GM23338 (cell line): ENCODE measurements at regions not wholly inside any gene's neighbourhood (a gene's known extent, or its start where the extent isn't known, plus 50 kb on each side); places are given as distances from the start of the nearest gene placed in this dataset.

Experiments used
- ATAC-seq: fragments of 200-7000 bp; cut with Tn5 transposase; 3 replicates; pipeline ENCODE4 v1.9.1; 2020
- DNase-seq: peaks from one replicate; pipeline ENCODE4 v3.0.0-alpha.2; 2015; ENCODE audit warnings: low spot score
- H2AFZ ChIP-seq: fragments of 200-600 bp; sonication (generic); 2 replicates; pipeline ENCODE4 v1.8.0; 2016; ENCODE audit warnings: antibody characterized with exemption, mild to moderate bottlenecking, moderate library complexity
- H3F3A ChIP-seq: fragments of 200-600 bp; sonication (generic); replicated peaks from 2 replicates; pipeline ENCODE4 v1.8.0; 2017; ENCODE audit warnings: antibody characterized with exemption, mixed run types, low read depth
- H3K27ac ChIP-seq: fragments of 200-600 bp; sonication (generic); 2 replicates; pipeline ENCODE4 v1.6.1; 2016; ENCODE audit warnings: low read depth
- H3K27me3 ChIP-seq: fragments of 200-600 bp; sonication (generic); 2 replicates; pipeline ENCODE4 v1.8.0; 2016; ENCODE audit warnings: mild to moderate bottlenecking, mixed run types, moderate library complexity; ENCODE audit not compliant: insufficient read depth
- H3K36me3 ChIP-seq: fragments of 200-600 bp; sonication (generic); 2 replicates; pipeline ENCODE4 v1.8.0; 2016; ENCODE audit warnings: mild to moderate bottlenecking; ENCODE audit not compliant: insufficient read depth
- H3K4me1 ChIP-seq: fragments of 200-600 bp; sonication (generic); 2 replicates; pipeline ENCODE4 v1.8.0; 2016; ENCODE audit warnings: mild to moderate bottlenecking, moderate library complexity; ENCODE audit not compliant: insufficient read depth
- H3K4me2 ChIP-seq: fragments of 200-600 bp; sonication (generic); 2 replicates; pipeline ENCODE4 v1.7.1; 2017; ENCODE audit warnings: mixed run types
- H3K4me3 ChIP-seq: fragments of 200-600 bp; sonication (generic); 2 replicates; pipeline ENCODE4 v1.6.1; 2016; ENCODE audit warnings: mixed run types
- H3K79me2 ChIP-seq: fragments of 200-600 bp; sonication (generic); replicated peaks from 2 replicates; pipeline ENCODE4 v1.8.0; 2017; ENCODE audit warnings: mild to moderate bottlenecking; ENCODE audit not compliant: insufficient read depth
- H3K9me2 ChIP-seq: fragments of 200-600 bp; sonication (generic); 2 replicates; pipeline ENCODE4 v1.8.0; 2017; ENCODE audit not compliant: insufficient read depth
- H4K20me1 ChIP-seq: fragments of 200-600 bp; sonication (generic); replicated peaks from 2 replicates; pipeline ENCODE4 v1.8.0; 2017; ENCODE audit warnings: mild to moderate bottlenecking; ENCODE audit not compliant: insufficient read depth
- H3K27ac Mint-ChIP-seq: 2 replicates; pipeline ENCODE4 v1.8.0; 2020; ENCODE audit warnings: inconsistent platforms, mild to moderate bottlenecking, moderate library complexity, mixed read lengths
- H3K27me3 Mint-ChIP-seq: 3 replicates; pipeline ENCODE4 v1.8.0; 2022; ENCODE audit warnings: low read depth, mild to moderate bottlenecking, moderate library complexity, mixed read lengths, inconsistent platforms; ENCODE audit not compliant: insufficient read depth, poor library complexity
- H3K36me3 Mint-ChIP-seq: 3 replicates; pipeline ENCODE4 v1.8.0; 2021; ENCODE audit warnings: low read depth, mild to moderate bottlenecking, inconsistent platforms, moderate library complexity, mixed read lengths
- H3K4me1 Mint-ChIP-seq: 3 replicates; pipeline ENCODE4 v1.8.0; 2020; ENCODE audit warnings: mild to moderate bottlenecking, inconsistent platforms, mixed read lengths
- H3K4me3 Mint-ChIP-seq: 3 replicates; pipeline ENCODE4 v1.8.0; 2021; ENCODE audit warnings: moderate library complexity, mild to moderate bottlenecking, inconsistent platforms, mixed read lengths
- H3K9me3 Mint-ChIP-seq: 3 replicates; pipeline ENCODE4 v1.8.0; 2020; ENCODE audit warnings: moderate library complexity, mild to moderate bottlenecking, inconsistent platforms, mixed read lengths
- CREB1 ChIP-seq: fragments of 250-450 bp; sonication (Bioruptor Pico); IDR thresholded peaks from 2 replicates; pipeline ENCODE4 v1.5.0; 2020; ENCODE audit warnings: low read depth, mild to moderate bottlenecking, moderate library complexity
- EZH2 ChIP-seq: fragments of 200-600 bp; sonication (generic); IDR thresholded peaks from one replicate; pipeline ENCODE4 v1.8.0; 2017; ENCODE audit warnings: antibody characterized with exemption, mild to moderate bottlenecking, low read depth; ENCODE audit not compliant: unreplicated experiment
- EZH2phosphoT487 ChIP-seq: fragments of 200-600 bp; sonication (generic); IDR thresholded peaks from one replicate; pipeline ENCODE4 v1.8.1; 2018; ENCODE audit warnings: antibody characterized with exemption; ENCODE audit not compliant: unreplicated experiment
- NANOG ChIP-seq: IDR thresholded peaks from 2 replicates; pipeline ENCODE4 v1.6.1; 2016; ENCODE audit warnings: antibody characterized with exemption, borderline replicate concordance
- POLR2AphosphoS5 ChIP-seq: IDR thresholded peaks from 2 replicates; pipeline ENCODE4 v1.6.1; 2016; ENCODE audit warnings: antibody characterized with exemption, low read depth
- REST ChIP-seq: IDR thresholded peaks from one replicate; pipeline ENCODE4 v1.6.1; 2018; ENCODE audit warnings: antibody characterized with exemption; ENCODE audit not compliant: unreplicated experiment
- STAT1 ChIP-seq: IDR thresholded peaks from one replicate; pipeline ENCODE4 v1.6.1; 2016; ENCODE audit warnings: antibody characterized with exemption; ENCODE audit not compliant: unreplicated experiment
- ZNF114 ChIP-seq: fragments of 250-450 bp; sonication (Bioruptor Pico); IDR thresholded peaks from 2 replicates; pipeline ENCODE4 v1.5.0; 2020; ENCODE audit warnings: mild to moderate bottlenecking, moderate library complexity
- ZNF331 ChIP-seq: fragments of 250-450 bp; sonication (Bioruptor Pico); IDR thresholded peaks from 2 replicates; pipeline ENCODE4 v1.5.0; 2020; ENCODE audit warnings: low read depth, mild to moderate bottlenecking, moderate library complexity
- TF ChIP-seq, protein P1 (sequence below), 2 experiments: fragments of 200-600 bp in 1 of 2; sonication (generic) in 1 of 2; conservative IDR thresholded peaks; 2 replicates each; pipeline versions ENCODE4 v1.5.1 to v1.6.1; 2016 to 2017; ENCODE audit warnings: antibody characterized with exemption in 2 of 2, low read depth in 2 of 2, mild to moderate bottlenecking in 2 of 2, moderate library complexity in 1 of 2

DNA sequence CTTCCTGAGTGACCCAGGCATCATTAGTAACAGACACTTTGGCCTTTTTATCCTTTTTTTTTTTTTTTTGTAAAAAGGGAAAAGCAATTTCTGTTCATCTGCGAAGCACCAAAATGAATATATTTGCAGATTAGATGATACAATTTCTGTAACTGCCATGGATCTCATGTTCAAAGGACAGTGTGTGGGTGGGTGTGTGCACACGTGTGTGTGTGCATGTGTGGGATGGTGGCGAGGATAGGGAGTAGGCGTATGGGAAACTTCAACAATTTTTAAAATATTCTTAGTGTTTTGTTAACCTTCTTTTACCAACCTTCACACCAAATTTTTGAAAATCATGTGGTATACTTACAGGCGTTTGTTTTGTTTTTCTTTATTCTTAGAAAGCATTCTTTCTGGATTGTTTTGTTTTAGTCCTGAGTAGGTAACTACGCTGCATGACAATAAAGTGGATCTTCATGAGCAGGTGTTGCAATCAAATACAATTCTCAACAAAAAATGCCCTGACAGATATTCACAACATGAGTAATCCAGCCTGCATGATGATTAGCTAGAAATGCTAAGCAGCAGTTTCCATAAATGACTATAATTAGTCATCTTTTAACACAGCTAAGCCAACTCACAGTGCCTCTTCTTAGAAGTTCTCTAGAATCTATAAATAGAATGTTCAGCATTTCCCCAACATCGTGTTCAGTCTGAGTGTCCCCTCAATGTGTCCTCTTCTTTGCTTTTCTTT is 53.5 kb upstream of the RMDN2 start:
- no peaks in the 10 kb centered on the region for H3K36me3 Mint-ChIP-seq
- no peak overlapping the region for H3K27ac Mint-ChIP-seq
- no peak for DNase-seq
- no peaks in the 10 kb centered on the region for H3K36me3 ChIP-seq
- no peak overlapping the region for H3K4me3 Mint-ChIP-seq
- peaks cover 30% of the 10 kb centered on the region for H3K4me1 Mint-ChIP-seq
- no peak overlapping the region for H2AFZ ChIP-seq
- H3K27me3 Mint-ChIP-seq = peaks cover 7% of the 10 kb centered on the region
- H3K9me3 Mint-ChIP-seq = no peaks in the 10 kb centered on the region
- peaks cover 11% of the 10 kb centered on the region; the same call in 1 of the 2 replicates for H3K9me2 ChIP-seq
- ATAC-seq = no peak
- TF ChIP-seq ZNF114 (CRISPR knock-in tag) (no peak), REST (no peak), NANOG (no peak), STAT1 (no peak), ZNF331 (CRISPR knock-in tag) (no peak), EZH2phosphoT487 (no peak), EZH2 (no peak)
- TF ChIP-seq, protein P1, sequence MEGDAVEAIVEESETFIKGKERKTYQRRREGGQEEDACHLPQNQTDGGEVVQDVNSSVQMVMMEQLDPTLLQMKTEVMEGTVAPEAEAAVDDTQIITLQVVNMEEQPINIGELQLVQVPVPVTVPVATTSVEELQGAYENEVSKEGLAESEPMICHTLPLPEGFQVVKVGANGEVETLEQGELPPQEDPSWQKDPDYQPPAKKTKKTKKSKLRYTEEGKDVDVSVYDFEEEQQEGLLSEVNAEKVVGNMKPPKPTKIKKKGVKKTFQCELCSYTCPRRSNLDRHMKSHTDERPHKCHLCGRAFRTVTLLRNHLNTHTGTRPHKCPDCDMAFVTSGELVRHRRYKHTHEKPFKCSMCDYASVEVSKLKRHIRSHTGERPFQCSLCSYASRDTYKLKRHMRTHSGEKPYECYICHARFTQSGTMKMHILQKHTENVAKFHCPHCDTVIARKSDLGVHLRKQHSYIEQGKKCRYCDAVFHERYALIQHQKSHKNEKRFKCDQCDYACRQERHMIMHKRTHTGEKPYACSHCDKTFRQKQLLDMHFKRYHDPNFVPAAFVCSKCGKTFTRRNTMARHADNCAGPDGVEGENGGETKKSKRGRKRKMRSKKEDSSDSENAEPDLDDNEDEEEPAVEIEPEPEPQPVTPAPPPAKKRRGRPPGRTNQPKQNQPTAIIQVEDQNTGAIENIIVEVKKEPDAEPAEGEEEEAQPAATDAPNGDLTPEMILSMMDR (conservative IDR thresholded peaks at IDR 0.05; ENCODE audit: low read depth in 2 of 2) = no peak
- H3K27me3 ChIP-seq = no peaks in the 10 kb centered on the region
- no peak overlapping the region for H3K4me2 ChIP-seq
- no peaks in the 10 kb centered on the region for H3F3A ChIP-seq
- no peaks in the 10 kb centered on the region for H3K79me2 ChIP-seq
- no peak overlapping the region for H3K4me3 ChIP-seq
- H3K27ac ChIP-seq = no peak overlapping the region
- peaks cover 7% of the 10 kb centered on the region; the same call in 1 of the 2 replicates for H3K4me1 ChIP-seq
- no peaks in the 10 kb centered on the region for H4K20me1 ChIP-seq

- Mint-ChIP-seq H3K4me3 (no peak overlapping the region), H3K36me3 (no peaks in the 10 kb centered on the region), H3K27ac (no peak overlapping the region), H3K27me3 (peaks cover 7% of the 10 kb centered on the region), H3K4me1 (peaks cover 30% of the 10 kb centered on the region), H3K9me3 (no peaks in the 10 kb centered on the region)
- Histone ChIP-seq H3K9me2 (peaks cover 11% of the 10 kb centered on the region; the same call in 1 of the 2 replicates), H3K4me3 (no peak overlapping the region), H3F3A (no peaks in the 10 kb centered on the region), H3K36me3 (no peaks in the 10 kb centered on the region), H4K20me1 (no peaks in the 10 kb centered on the region), H3K79me2 (no peaks in the 10 kb centered on the region), H3K4me2 (no peak overlapping the region), H3K27ac (no peak overlapping the region), H3K27me3 (no peaks in the 10 kb centered on the region), H2AFZ (no peak overlapping the region), H3K4me1 (peaks cover 7% of the 10 kb centered on the region; the same call in 1 of the 2 replicates)
- DNase-seq (no peak), ATAC-seq (no peak)
- no peak for TF ChIP-seq ZNF114 (CRISPR knock-in tag)
- no peak for TF ChIP-seq POLR2AphosphoS5
- TF ChIP-seq CREB1 (CRISPR knock-in tag) = no peak
These were observed 52.8 kb upstream of the RMDN2 start for GRCh38 chr2:37872192-37872750.
